Common myeloid progenitor, CD34-positive (primary cell): ENCODE measurements at regions not wholly inside any gene's neighbourhood (a gene's known extent, or its start where the extent isn't known, plus 50 kb on each side); places are given as distances from the start of the nearest gene placed in this dataset.
"Not testable (repeated sequence)": the region's sequence is repeated elsewhere in the genome, so short reads cannot be mapped to it uniquely, and the experiment has no call there.

ENCODE experiments used
- CTCF ChIA-PET: fragments of 350-600 bp; sonication (Branson Sonifier 250); formaldehyde crosslinking; loops from one replicate; lab custom pipeline; 2021; ENCODE audit warnings: antibody characterized with exemption; lab: Charles Lee
- POLR2A ChIA-PET: fragments of 350-600 bp; sonication (Branson Sonifier 250); formaldehyde crosslinking; loops from one replicate; lab custom pipeline; 2021; ENCODE audit warnings: antibody characterized with exemption; lab: Charles Lee
- DNase-seq, 3 donors: peaks; one replicate each; pipeline versions ENCODE4 v3.0.0 to v3.0.0-alpha.2; 2013
- H3K27ac ChIP-seq, 2 experiments: 1 replicate in 1 of 2; 2 replicates in 1 of 2; pipeline ENCODE4 v1.7.0; 2013; ENCODE audit warnings: inconsistent platforms in 2 of 2, low read length in 2 of 2, mild to moderate bottlenecking in 2 of 2, low read depth in 1 of 2, moderate library complexity in 1 of 2; ENCODE audit not compliant: severe bottlenecking in 2 of 2, insufficient read depth in 1 of 2, poor library complexity in 1 of 2
- H3K27me3 ChIP-seq, 5 experiments: replicated peaks in 2 of 5; 1 replicate in 3 of 5; 2 replicates in 2 of 5; pipeline versions ENCODE4 v1.6.1 to v1.7.0; 2013; ENCODE audit warnings: low read length in 4 of 5, mild to moderate bottlenecking in 2 of 5, moderate library complexity in 2 of 5, inconsistent platforms in 1 of 5; ENCODE audit not compliant: insufficient read depth in 5 of 5, control insufficient read depth in 4 of 5
- H3K36me3 ChIP-seq, 4 experiments: 1 replicate in 2 of 4; 2 replicates in 2 of 4; pipeline versions ENCODE4 v1.6.1 to v1.7.0; 2013; ENCODE audit warnings: low read length in 3 of 4, control low read depth in 1 of 4, mild to moderate bottlenecking in 1 of 4; ENCODE audit not compliant: control insufficient read depth in 4 of 4, insufficient read depth in 4 of 4
- H3K4me1 ChIP-seq, 4 experiments: 1 replicate in 3 of 4; 2 replicates in 1 of 4; pipeline versions ENCODE4 v1.6.1 to v1.7.1; 2013; ENCODE audit warnings: low read length in 3 of 4, mild to moderate bottlenecking in 3 of 4, control low read depth in 1 of 4, inconsistent platforms in 1 of 4, moderate library complexity in 1 of 4; ENCODE audit not compliant: control insufficient read depth in 4 of 4, insufficient read depth in 4 of 4; ENCODE audit errors: control extremely low read depth in 1 of 4
- H3K4me3 ChIP-seq, 7 experiments: 1 replicate in 4 of 7; 2 replicates in 3 of 7; pipeline versions ENCODE4 v1.5.1 to v1.7.0; 2013; ENCODE audit warnings: mild to moderate bottlenecking in 7 of 7, low read length in 6 of 7, moderate library complexity in 6 of 7, inconsistent platforms in 2 of 7, low read depth in 2 of 7, control low read depth in 1 of 7; ENCODE audit not compliant: insufficient read depth in 4 of 7, control insufficient read depth in 1 of 7; ENCODE audit errors: extremely low read depth in 1 of 7
- H3K9me3 ChIP-seq, 5 experiments: 1 replicate in 4 of 5; 2 replicates in 1 of 5; pipeline versions ENCODE4 v1.6.1 to v1.7.1; 2013; ENCODE audit warnings: low read length in 4 of 5, mild to moderate bottlenecking in 2 of 5, inconsistent platforms in 1 of 5, low read depth in 1 of 5, moderate library complexity in 1 of 5; ENCODE audit not compliant: control insufficient read depth in 4 of 5, insufficient read depth in 2 of 5; ENCODE audit errors: control extremely low read depth in 1 of 5
- WGBS: methylation state at CpG from one replicate; pipeline ENCODE4 v1.1.5; 2013; ENCODE audit not compliant: insufficient coverage; 5-methylcytosine and 5-hydroxymethylcytosine counted together

DNA sequence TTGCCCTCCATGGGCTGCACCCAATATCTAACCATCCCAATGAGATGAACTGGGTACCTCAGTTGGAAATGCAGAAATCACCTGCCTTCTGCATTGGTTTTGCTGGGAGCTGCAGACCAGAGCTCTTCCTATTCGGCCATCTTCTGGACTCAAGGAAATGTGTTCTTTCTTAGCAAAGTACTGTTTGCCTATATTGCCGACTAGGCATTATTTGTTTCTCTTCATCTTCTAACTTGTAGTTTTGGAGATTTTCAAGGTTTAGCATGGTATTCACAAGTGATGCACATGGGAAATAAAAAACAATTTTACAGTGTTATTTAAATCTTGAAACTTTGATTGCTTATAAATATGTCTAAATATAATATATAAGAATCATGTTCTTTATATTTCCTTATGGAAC is 377.8 kb upstream of the POU1F1 start:
- peaks cover 0 to 2% (median 0%) of the 10 kb centered on the region in 4 experiments for H3K36me3 ChIP-seq
- peaks cover 0 to 9% (median 1%) of the 10 kb centered on the region in 5 experiments for H3K9me3 ChIP-seq
- no peaks in the 10 kb centered on the region for H3K4me1 ChIP-seq
- POLR2A ChIA-PET, result no interaction called here
- CTCF ChIA-PET, result no interaction called here
- DNase-seq, result no peak
- no peaks in the 10 kb centered on the region for H3K27me3 ChIP-seq
- no peak overlapping the region for H3K4me3 ChIP-seq
- WGBS, result 100% methylated on average over 1 of the region's 2 CpGs
- no peak overlapping the region for H3K27ac ChIP-seq

DNA sequence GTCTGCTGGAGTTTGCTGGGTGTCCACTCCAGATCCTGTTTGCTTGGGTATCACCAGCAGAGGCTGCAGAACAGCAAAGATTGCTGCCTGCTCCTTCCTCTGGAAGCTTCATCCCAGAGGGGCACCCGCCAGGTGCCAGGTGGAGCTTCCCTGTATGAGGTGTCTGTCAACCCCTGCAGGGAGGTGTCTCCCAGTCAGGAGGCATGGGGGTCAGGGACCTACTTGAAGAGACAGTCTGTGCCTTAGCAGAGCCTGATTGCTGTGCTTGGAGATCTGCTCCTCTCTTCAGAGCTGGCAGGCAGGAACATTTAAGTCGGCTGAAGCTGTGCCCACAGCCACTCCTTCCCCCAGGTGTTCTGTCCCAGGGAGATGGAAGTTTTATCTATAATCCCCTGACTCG is 376.8 kb upstream of the POU1F1 start:
- 86% methylated on average over 1 of the region's 3 CpGs for WGBS
- POLR2A ChIA-PET, H3K27me3 ChIP-seq, DNase-seq, H3K4me3 ChIP-seq, CTCF ChIA-PET, H3K4me1 ChIP-seq, H3K9me3 ChIP-seq, H3K27ac ChIP-seq, H3K36me3 ChIP-seq: not testable (repeated sequence)

DNA sequence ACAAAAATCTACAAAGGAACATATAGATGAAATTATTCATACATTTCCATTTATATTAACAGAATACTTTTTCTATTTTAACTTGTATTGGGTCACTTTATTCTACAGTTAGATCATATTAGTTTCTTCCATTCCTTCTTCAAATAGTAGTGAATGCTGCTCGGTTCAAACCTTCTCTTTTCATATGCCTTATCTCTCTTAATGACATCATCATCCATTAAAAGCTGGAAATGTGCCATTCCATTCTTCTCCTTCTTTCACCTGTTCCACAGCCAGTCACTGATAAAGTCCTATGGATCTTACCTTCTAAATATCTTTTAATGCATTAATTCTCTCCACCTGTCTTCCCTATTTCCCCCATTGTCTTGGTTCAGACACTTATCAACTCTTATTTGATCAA is 358.0 kb upstream of the POU1F1 start:
- H3K4me3 ChIP-seq, result no peak overlapping the region
- POLR2A ChIA-PET, result no interaction called here
- CTCF ChIA-PET, result no interaction called here
- no peak overlapping the region for H3K27ac ChIP-seq
- no peaks in the 10 kb centered on the region for H3K4me1 ChIP-seq
- no peaks in the 10 kb centered on the region for H3K27me3 ChIP-seq
- no peak for DNase-seq
- H3K36me3 ChIP-seq, result no peaks in the 10 kb centered on the region
- whole genome bisulfite sequencing, result 89% methylated on average over 1 of the region's 1 CpG
- peaks cover 0 to 3% (median 0%) of the 10 kb centered on the region in 5 experiments for H3K9me3 ChIP-seq

DNA sequence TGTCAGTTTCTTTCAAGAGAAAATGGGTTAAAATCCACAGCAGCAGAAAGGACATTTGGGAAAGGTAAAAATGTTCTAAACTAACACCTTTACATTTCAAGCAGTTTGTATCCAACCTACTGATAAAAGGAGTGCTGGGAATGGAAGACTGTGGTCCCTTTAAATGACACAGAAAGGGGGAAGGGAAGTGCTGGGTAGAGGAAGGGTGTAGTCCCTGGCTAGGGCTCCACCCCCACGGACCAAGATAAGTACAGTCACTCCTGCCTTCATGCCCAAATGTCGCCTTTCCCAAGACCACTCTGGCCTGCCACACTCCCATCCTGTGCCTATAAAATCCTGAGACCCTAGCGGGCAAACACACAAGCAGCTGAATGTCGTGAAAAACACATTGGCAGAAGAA is 350.9 kb upstream of the POU1F1 start:
- Histone ChIP-seq H3K4me3 (no peak overlapping the region), H3K27ac (no peak overlapping the region), H3K36me3 (no peaks in the 10 kb centered on the region), H3K4me1 (no peaks in the 10 kb centered on the region), H3K27me3 (no peaks in the 10 kb centered on the region), H3K9me3 (peaks cover 0 to 11% (median 0%) of the 10 kb centered on the region in 5 experiments)
- ChIA-PET POLR2A (no interaction called here), CTCF (no interaction called here)
- no peak for DNase-seq
- 83% methylated on average over 4 of the region's 4 CpGs for whole genome bisulfite sequencing

DNA sequence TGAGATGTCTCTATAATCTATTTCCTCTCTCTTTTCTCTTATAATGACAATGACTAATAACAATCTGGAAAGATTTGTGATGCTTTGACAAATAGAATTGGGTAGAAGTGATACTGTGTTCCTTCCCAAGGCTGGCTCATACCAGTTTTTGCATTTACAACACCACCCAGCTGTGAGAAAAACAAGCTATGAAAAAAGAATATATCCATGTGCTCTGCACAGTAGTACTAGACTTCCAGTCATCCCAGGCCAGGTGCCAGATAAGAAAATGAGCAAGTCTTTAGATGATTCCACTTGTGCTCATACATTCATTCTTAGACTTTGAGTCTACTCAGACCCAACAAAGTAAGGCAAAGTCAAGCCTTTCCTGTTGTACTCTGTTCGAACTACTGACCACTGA is 350.2 kb upstream of the POU1F1 start:
- peaks cover 0 to 11% (median 0%) of the 10 kb centered on the region in 5 experiments for H3K9me3 ChIP-seq
- ChIA-PET CTCF (no interaction called here), POLR2A (no interaction called here)
- WGBS, result 100% methylated on average over 1 of the region's 1 CpG
- DNase-seq, result no peak
- no peak overlapping the region for H3K4me3 ChIP-seq
- H3K4me1 ChIP-seq, result no peaks in the 10 kb centered on the region
- no peak overlapping the region for H3K27ac ChIP-seq
- H3K27me3 ChIP-seq, result no peaks in the 10 kb centered on the region
- H3K36me3 ChIP-seq, result no peaks in the 10 kb centered on the region

DNA sequence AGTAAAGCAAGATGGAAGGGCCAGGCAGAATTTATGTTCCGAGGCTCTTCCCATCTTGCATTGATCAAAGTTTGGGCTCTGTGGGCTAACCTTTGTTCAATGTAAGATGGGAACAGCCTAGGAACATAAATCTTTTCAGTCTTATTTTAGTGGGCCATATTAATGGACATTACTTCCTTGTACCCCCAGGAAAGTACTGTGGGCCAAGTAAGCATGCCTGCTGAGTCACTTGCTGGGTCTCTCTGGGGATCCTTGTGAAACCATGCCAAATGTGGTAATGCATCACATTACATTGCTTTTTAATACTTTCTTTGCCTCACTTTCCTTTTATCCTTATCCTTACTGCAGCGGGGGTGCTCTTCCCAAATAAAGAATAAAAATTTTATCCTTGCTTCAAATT is 349.5 kb upstream of the POU1F1 start:
- POLR2A ChIA-PET, result no interaction called here
- H3K36me3 ChIP-seq, result no peaks in the 10 kb centered on the region
- no peaks in the 10 kb centered on the region for H3K27me3 ChIP-seq
- DNase-seq, result no peak
- peaks cover 0 to 9% (median 0%) of the 10 kb centered on the region in 5 experiments for H3K9me3 ChIP-seq
- CTCF ChIA-PET, result no interaction called here
- no peaks in the 10 kb centered on the region for H3K4me1 ChIP-seq
- no peak overlapping the region for H3K4me3 ChIP-seq
- WGBS, result 100% methylated on average over 1 of the region's 2 CpGs
- no peak overlapping the region for H3K27ac ChIP-seq

DNA sequence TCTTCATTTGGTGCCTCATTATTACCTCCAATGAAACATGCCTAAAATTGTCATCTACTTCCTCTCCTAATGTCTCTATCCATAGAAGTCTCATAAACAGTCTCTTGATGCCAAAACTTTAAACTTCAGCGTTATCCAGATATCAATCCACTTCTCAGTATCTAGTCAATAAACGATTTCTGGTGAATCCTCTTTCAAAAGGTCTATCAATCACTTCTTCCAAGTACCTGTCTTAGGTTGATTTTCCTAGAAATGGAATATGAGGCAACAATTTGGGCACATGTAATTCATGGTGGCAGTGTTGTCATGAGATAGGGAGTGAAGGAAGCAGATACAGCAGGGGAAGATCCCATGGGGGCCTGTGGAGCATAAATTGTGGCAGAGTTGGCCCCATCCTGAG is 348.5 kb upstream of the POU1F1 start:
- H3K4me3 ChIP-seq, result no peak overlapping the region
- 80% methylated on average over 2 of the region's 2 CpGs for WGBS
- no peaks in the 10 kb centered on the region for H3K4me1 ChIP-seq
- H3K36me3 ChIP-seq, result no peaks in the 10 kb centered on the region
- DNase-seq, result no peak
- CTCF ChIA-PET, result no interaction called here
- no peak overlapping the region for H3K27ac ChIP-seq
- H3K9me3 ChIP-seq, result peaks cover 0 to 8% (median 0%) of the 10 kb centered on the region in 5 experiments
- POLR2A ChIA-PET, result no interaction called here
- no peaks in the 10 kb centered on the region for H3K27me3 ChIP-seq
